BE2C (cell line): ENCODE measurements at regions not wholly inside any gene's neighbourhood (a gene's known extent, or its start where the extent isn't known, plus 50 kb on each side); places are given as distances from the start of the nearest gene placed in this dataset.

Experiments
- DNase-seq: peaks from one replicate; pipeline ENCODE4 v3.0.0-alpha.2; 2020
- H3K27me3 ChIP-seq: fragments of 250-450 bp; sonication (Bioruptor Pico); 2 replicates; pipeline ENCODE4 v1.5.1; 2020; ENCODE audit warnings: mild to moderate bottlenecking
- H3K36me3 ChIP-seq: fragments of 250-450 bp; sonication (Bioruptor Pico); 2 replicates; pipeline ENCODE4 v1.5.1; 2020; ENCODE audit warnings: mild to moderate bottlenecking
- H3K4me1 ChIP-seq: fragments of 250-450 bp; sonication (Bioruptor Pico); 2 replicates; pipeline ENCODE4 v1.5.1; 2020
- H3K4me3 ChIP-seq: 2 replicates; pipeline ENCODE4 v1.5.1; 2011; ENCODE audit warnings: low read depth, low read length
- H3K9me3 ChIP-seq: fragments of 250-450 bp; sonication (Bioruptor Pico); 2 replicates; pipeline ENCODE4 v1.5.1; 2020
- TF ChIP-seq, protein P1 (sequence below): IDR thresholded peaks from 2 replicates; pipeline ENCODE4 v1.5.1; 2012; ENCODE audit warnings: mild to moderate bottlenecking, low read depth, low read length

GRCh38 chr3:64930891-64931290 lies 243.1 kb upstream of the ADAMTS9 start:
- no peak overlapping the region for H3K4me3 ChIP-seq
- DNase-seq: no peak
- no peaks in the 10 kb centered on the region for H3K9me3 ChIP-seq
- no peaks in the 10 kb centered on the region for H3K27me3 ChIP-seq
- H3K36me3 ChIP-seq: no peaks in the 10 kb centered on the region
- TF ChIP-seq, protein P1, sequence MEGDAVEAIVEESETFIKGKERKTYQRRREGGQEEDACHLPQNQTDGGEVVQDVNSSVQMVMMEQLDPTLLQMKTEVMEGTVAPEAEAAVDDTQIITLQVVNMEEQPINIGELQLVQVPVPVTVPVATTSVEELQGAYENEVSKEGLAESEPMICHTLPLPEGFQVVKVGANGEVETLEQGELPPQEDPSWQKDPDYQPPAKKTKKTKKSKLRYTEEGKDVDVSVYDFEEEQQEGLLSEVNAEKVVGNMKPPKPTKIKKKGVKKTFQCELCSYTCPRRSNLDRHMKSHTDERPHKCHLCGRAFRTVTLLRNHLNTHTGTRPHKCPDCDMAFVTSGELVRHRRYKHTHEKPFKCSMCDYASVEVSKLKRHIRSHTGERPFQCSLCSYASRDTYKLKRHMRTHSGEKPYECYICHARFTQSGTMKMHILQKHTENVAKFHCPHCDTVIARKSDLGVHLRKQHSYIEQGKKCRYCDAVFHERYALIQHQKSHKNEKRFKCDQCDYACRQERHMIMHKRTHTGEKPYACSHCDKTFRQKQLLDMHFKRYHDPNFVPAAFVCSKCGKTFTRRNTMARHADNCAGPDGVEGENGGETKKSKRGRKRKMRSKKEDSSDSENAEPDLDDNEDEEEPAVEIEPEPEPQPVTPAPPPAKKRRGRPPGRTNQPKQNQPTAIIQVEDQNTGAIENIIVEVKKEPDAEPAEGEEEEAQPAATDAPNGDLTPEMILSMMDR: no peak
- H3K4me1 ChIP-seq: no peaks in the 10 kb centered on the region

DNA sequence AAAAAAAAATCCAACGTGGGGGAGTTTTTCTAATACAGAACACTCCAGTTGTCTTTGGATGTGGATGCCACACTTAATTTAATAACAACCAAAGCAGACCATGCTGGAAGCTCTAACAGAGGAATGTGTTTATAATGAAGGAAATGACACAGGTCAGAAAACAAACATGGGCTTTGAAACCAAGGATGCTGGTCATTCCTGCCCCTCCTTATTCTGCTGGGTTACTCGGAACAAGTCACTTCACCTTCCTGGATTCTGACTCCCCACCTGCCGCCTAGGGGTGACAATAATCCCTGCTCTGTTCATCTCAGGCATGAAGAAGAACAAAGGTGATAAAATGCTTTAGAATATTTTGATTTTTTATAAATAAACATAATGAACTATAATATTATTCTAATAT lies 240.9 kb upstream of the ADAMTS9 start:
- no peak overlapping the region for H3K4me3 ChIP-seq
- DNase-seq: no peak
- no peaks in the 10 kb centered on the region for H3K9me3 ChIP-seq
- H3K27me3 ChIP-seq: no peaks in the 10 kb centered on the region
- no peaks in the 10 kb centered on the region for H3K4me1 ChIP-seq
- H3K36me3 ChIP-seq: no peaks in the 10 kb centered on the region
- TF ChIP-seq, protein P1: no peak

GRCh38 chr3:64927689-64928088 lies 239.9 kb upstream of the ADAMTS9 start:
- no peaks in the 10 kb centered on the region for H3K4me1 ChIP-seq
- H3K36me3 ChIP-seq: no peaks in the 10 kb centered on the region
- no peak overlapping the region for H3K4me3 ChIP-seq
- TF ChIP-seq, protein P1: no peak
- H3K27me3 ChIP-seq: no peaks in the 10 kb centered on the region
- H3K9me3 ChIP-seq: no peaks in the 10 kb centered on the region
- DNase-seq: no peak

- DNase-seq: no peak
- Histone ChIP-seq H3K9me3 (no peaks in the 10 kb centered on the region), H3K27me3 (no peaks in the 10 kb centered on the region), H3K36me3 (no peaks in the 10 kb centered on the region), H3K4me3 (no peak overlapping the region), H3K4me1 (no peaks in the 10 kb centered on the region)
- TF ChIP-seq, protein P1: no peak
Measured at GRCh38 chr3:64925575-64925974, 237.8 kb upstream of the ADAMTS9 start.

- H3K27me3 ChIP-seq: no peaks in the 10 kb centered on the region
Measured at GRCh38 chr3:64924961-64925360, 237.2 kb upstream of the ADAMTS9 start.

GRCh38 chr3:64922213-64922612 lies 234.4 kb upstream of the ADAMTS9 start:
- no peaks in the 10 kb centered on the region for H3K4me1 ChIP-seq
- H3K27me3 ChIP-seq: no peaks in the 10 kb centered on the region
- TF ChIP-seq, protein P1: no peak
- no peak for DNase-seq
- no peak overlapping the region for H3K4me3 ChIP-seq
- H3K9me3 ChIP-seq: no peaks in the 10 kb centered on the region
- H3K36me3 ChIP-seq: no peaks in the 10 kb centered on the region

More at GRCh38 chr3:64924961-64925360, 237.2 kb upstream of the ADAMTS9 start:
- no peaks in the 10 kb centered on the region for H3K4me1 ChIP-seq
- DNase-seq: no peak
- H3K9me3 ChIP-seq: no peaks in the 10 kb centered on the region
- H3K36me3 ChIP-seq: no peaks in the 10 kb centered on the region
- no peak overlapping the region for H3K4me3 ChIP-seq
- TF ChIP-seq, protein P1: no peak
